Stimulated activated CD8-positive, alpha-beta memory T cell treated with anti-CD3 and anti-CD28 coated beads, Interleukin-4, amount 100 ng/mL, for 48 hours (primary cell): ENCODE measurements at regions not wholly inside any gene's neighbourhood (a gene's known extent, or its start where the extent isn't known, plus 50 kb on each side); places are given as distances from the start of the nearest gene placed in this dataset.
"Not testable (repeated sequence)": the region's sequence is repeated elsewhere in the genome, so short reads cannot be mapped to it uniquely, and the experiment has no call there.

Experiments used
- DNase-seq: peaks from one replicate; pipeline ENCODE4 v3.0.0-alpha.2; 2020

GRCh38 chr14:35987731-35988130 lies 161.6 kb downstream of the BRMS1L start:
- DNase-seq, result no peak

- no peak for DNase-seq
Measured at GRCh38 chr14:35986219-35986573, 160.1 kb downstream of the BRMS1L start.

- no peak for DNase-seq
Measured at GRCh38 chr14:35985474-35986218, 159.5 kb downstream of the BRMS1L start.

GRCh38 chr14:35979531-35979930 lies 153.4 kb downstream of the BRMS1L start:
- DNase-seq, result no peak

GRCh38 chr14:35978561-35978960 lies 152.4 kb downstream of the BRMS1L start:
- no peak for DNase-seq

GRCh38 chr14:35975814-35976213 lies 149.7 kb downstream of the BRMS1L start:
- DNase-seq, result no peak

GRCh38 chr14:35973770-35974169 lies 147.6 kb downstream of the BRMS1L start:
- DNase-seq, result no peak

GRCh38 chr14:35971965-35972630 lies 146.0 kb downstream of the BRMS1L start:
- DNase-seq, result no peak

- DNase-seq, result no peak
Measured at GRCh38 chr14:35969310-35969709, 143.2 kb downstream of the BRMS1L start.

- DNase-seq, result no peak
Measured at GRCh38 chr14:35965400-35965799, 139.3 kb downstream of the BRMS1L start.

- DNase-seq, result no peak
Measured at GRCh38 chr14:35964697-35965286, 138.7 kb downstream of the BRMS1L start.

GRCh38 chr14:35963209-35963608 lies 137.1 kb downstream of the BRMS1L start:
- no peak for DNase-seq

GRCh38 chr14:35961697-35962274 lies 135.6 kb downstream of the BRMS1L start:
- no peak for DNase-seq

GRCh38 chr14:35959835-35960234 lies 133.7 kb downstream of the BRMS1L start:
- no peak for DNase-seq

- DNase-seq, result no peak
Measured at GRCh38 chr14:35958499-35958898, 132.4 kb downstream of the BRMS1L start.

- no peak for DNase-seq
Measured at GRCh38 chr14:35956376-35957085, 130.4 kb downstream of the BRMS1L start.

- no peak for DNase-seq
Measured at GRCh38 chr14:35952584-35952983, 126.4 kb downstream of the BRMS1L start.

GRCh38 chr14:35949920-35950513 lies 123.9 kb downstream of the BRMS1L start:
- DNase-seq, result no peak

GRCh38 chr14:35947983-35948382 lies 121.8 kb downstream of the BRMS1L start:
- DNase-seq, result not testable (repeated sequence)

- DNase-seq, result peak; percentile 44
Measured at GRCh38 chr14:35944847-35945246, 118.7 kb downstream of the BRMS1L start.

GRCh38 chr14:35940291-35940690 lies 114.2 kb downstream of the BRMS1L start:
- DNase-seq, result no peak

- DNase-seq, result no peak
Measured at GRCh38 chr14:35938770-35939169, 112.6 kb downstream of the BRMS1L start.

GRCh38 chr14:35934499-35934898 lies 108.4 kb downstream of the BRMS1L start:
- DNase-seq, result no peak
